ENCODE measurements at regions not wholly inside any gene's neighbourhood (a gene's known extent, or its start where the extent isn't known, plus 50 kb on each side); places are given as distances from the start of the nearest gene placed in this dataset.

GRCh38 chr9:79043916-79044315 is 527.8 kb upstream of the TLE4 start:
- Histone ChIP-seq H3K4me2 (ENCODE audit: low read depth, low read length, poor library complexity, severe bottlenecking) (no peak overlapping the region), H3K79me2 (ENCODE audit: insufficient read depth, low read length) (no peaks in the 10 kb centered on the region), H3F3A (ENCODE audit: low read depth) (no peaks in the 10 kb centered on the region), H3K27me3 (ENCODE audit: insufficient read depth, low read length, poor library complexity, severe bottlenecking) (no peaks in the 10 kb centered on the region), H3K9me3 (ENCODE audit: insufficient read depth, low read depth, low read length) (no peaks in the 10 kb centered on the region), H2AFZ (ENCODE audit: low read length) (no peak overlapping the region), H3K9ac (ENCODE audit: low read depth, low read length, poor library complexity, severe bottlenecking) (no peak overlapping the region), H3K4me3 (ENCODE audit: low read length, poor library complexity, severe bottlenecking) (no peak overlapping the region), H3K9me2 (replicated peaks; ENCODE audit: low read depth, low read length) (no peaks in the 10 kb centered on the region), H3K36me3 (ENCODE audit: insufficient read depth, low read length) (no peaks in the 10 kb centered on the region), H3K4me1 (ENCODE audit: insufficient read depth, low read length, poor library complexity, severe bottlenecking) (no peaks in the 10 kb centered on the region), H4K20me1 (ENCODE audit: insufficient read depth, low read length, poor library complexity, severe bottlenecking) (no peaks in the 10 kb centered on the region)
- TF ChIP-seq CTCF (conservative IDR thresholded peaks at IDR 0.05; ENCODE audit: low read length): no peak
- TF ChIP-seq EZH2phosphoT487 (IDR thresholded peaks at IDR 0.05; ENCODE audit: borderline replicate concordance): no peak

- Histone ChIP-seq H2AFZ (ENCODE audit: low read length) (no peak overlapping the region; the same call in 1 of the 2 replicates), H3K4me3 (ENCODE audit: low read length, poor library complexity, severe bottlenecking) (no peak overlapping the region), H3K27me3 (ENCODE audit: insufficient read depth, low read length, poor library complexity, severe bottlenecking) (no peaks in the 10 kb centered on the region), H3K4me2 (ENCODE audit: low read depth, low read length, poor library complexity, severe bottlenecking) (no peak overlapping the region), H4K20me1 (ENCODE audit: insufficient read depth, low read length, poor library complexity, severe bottlenecking) (no peaks in the 10 kb centered on the region), H3K9me2 (replicated peaks; ENCODE audit: low read depth, low read length) (no peaks in the 10 kb centered on the region), H3K4me1 (ENCODE audit: insufficient read depth, low read length, poor library complexity, severe bottlenecking) (no peaks in the 10 kb centered on the region), H3K9ac (ENCODE audit: low read depth, low read length, poor library complexity, severe bottlenecking) (no peak overlapping the region), H3K79me2 (ENCODE audit: insufficient read depth, low read length) (no peaks in the 10 kb centered on the region), H3K36me3 (ENCODE audit: insufficient read depth, low read length) (no peaks in the 10 kb centered on the region), H3F3A (ENCODE audit: low read depth) (no peaks in the 10 kb centered on the region), H3K9me3 (ENCODE audit: insufficient read depth, low read depth, low read length) (no peaks in the 10 kb centered on the region)
- TF ChIP-seq CTCF (conservative IDR thresholded peaks at IDR 0.05; ENCODE audit: low read length) (no peak), EZH2phosphoT487 (IDR thresholded peaks at IDR 0.05; ENCODE audit: borderline replicate concordance) (no peak)
Observed at GRCh38 chr9:79046401-79046800, 525.4 kb upstream of the TLE4 start.

- no peak overlapping the region for H3K9ac ChIP-seq (ENCODE audit: low read depth, low read length, poor library complexity, severe bottlenecking)
- no peak overlapping the region for H3K4me3 ChIP-seq (ENCODE audit: low read length, poor library complexity, severe bottlenecking)
- no peak for TF ChIP-seq CTCF (conservative IDR thresholded peaks at IDR 0.05; ENCODE audit: low read length)
- TF ChIP-seq EZH2phosphoT487 (IDR thresholded peaks at IDR 0.05; ENCODE audit: borderline replicate concordance): no peak
- H3K36me3 ChIP-seq (ENCODE audit: insufficient read depth, low read length): no peaks in the 10 kb centered on the region
- H3K4me2 ChIP-seq (ENCODE audit: low read depth, low read length, poor library complexity, severe bottlenecking): no peak overlapping the region
- H2AFZ ChIP-seq (ENCODE audit: low read length): no peak overlapping the region
- H3K27me3 ChIP-seq (ENCODE audit: insufficient read depth, low read length, poor library complexity, severe bottlenecking): no peaks in the 10 kb centered on the region
- no peaks in the 10 kb centered on the region for H3K79me2 ChIP-seq (ENCODE audit: insufficient read depth, low read length)
- no peaks in the 10 kb centered on the region for H3K9me3 ChIP-seq (ENCODE audit: insufficient read depth, low read depth, low read length)
- H3F3A ChIP-seq (ENCODE audit: low read depth): no peaks in the 10 kb centered on the region
- no peaks in the 10 kb centered on the region for H3K9me2 ChIP-seq (replicated peaks; ENCODE audit: low read depth, low read length)
- H3K4me1 ChIP-seq (ENCODE audit: insufficient read depth, low read length, poor library complexity, severe bottlenecking): peaks cover 8% of the 10 kb centered on the region
- H4K20me1 ChIP-seq (ENCODE audit: insufficient read depth, low read length, poor library complexity, severe bottlenecking): no peaks in the 10 kb centered on the region
Observed at GRCh38 chr9:79049371-79049770, 522.4 kb upstream of the TLE4 start.
